Fibroblast of skin of left quadriceps (primary cell): ENCODE measurements at regions not wholly inside any gene's neighbourhood (a gene's known extent, or its start where the extent isn't known, plus 50 kb on each side); places are given as distances from the start of the nearest gene placed in this dataset.
"Not testable (repeated sequence)": the region's sequence is repeated elsewhere in the genome, so short reads cannot be mapped to it uniquely, and the experiment has no call there.

Experiments
- DNase-seq, 2 experiments: peaks; one replicate each; pipeline ENCODE4 v3.0.0-alpha.2; 2013; ENCODE audit warnings: low read depth in 2 of 2

- DNase-seq = no peak
Measured at GRCh38 chr1:98119796-98120195, 199.0 kb upstream of the DPYD start.

- no peak for DNase-seq
Measured at GRCh38 chr1:98113811-98114210, 193.0 kb upstream of the DPYD start.

- no peak for DNase-seq
Measured at GRCh38 chr1:98112626-98113025, 191.8 kb upstream of the DPYD start.

- no peak for DNase-seq
Measured at GRCh38 chr1:98110674-98111073, 189.8 kb upstream of the DPYD start.

- DNase-seq = not testable (repeated sequence)
Measured at GRCh38 chr1:98108378-98108777, 187.5 kb upstream of the DPYD start.

GRCh38 chr1:98107256-98107655, 186.4 kb upstream of the DPYD start:
- DNase-seq = no peak

- DNase-seq = peak; percentile 89 to 91
Measured at GRCh38 chr1:98104289-98104688, 183.5 kb upstream of the DPYD start.

GRCh38 chr1:98103617-98104285, 182.9 kb upstream of the DPYD start:
- DNase-seq = no peak

GRCh38 chr1:98102345-98103030, 181.7 kb upstream of the DPYD start:
- no peak for DNase-seq

GRCh38 chr1:98101364-98101763, 180.5 kb upstream of the DPYD start:
- no peak for DNase-seq

- peak; percentile 61 to 70 for DNase-seq
Measured at GRCh38 chr1:98099501-98099900, 178.7 kb upstream of the DPYD start.

- no peak for DNase-seq
Measured at GRCh38 chr1:98098473-98098872, 177.6 kb upstream of the DPYD start.

GRCh38 chr1:98090351-98090750, 169.5 kb upstream of the DPYD start:
- peak; percentile 95 to 96 for DNase-seq

GRCh38 chr1:98088381-98088780, 167.5 kb upstream of the DPYD start:
- no peak for DNase-seq

GRCh38 chr1:98086796-98087441, 166.1 kb upstream of the DPYD start:
- peak; percentile 97 to 98 for DNase-seq

- no peak for DNase-seq
Measured at GRCh38 chr1:98086156-98086555, 165.3 kb upstream of the DPYD start.

- no peak for DNase-seq
Measured at GRCh38 chr1:98084188-98084587, 163.4 kb upstream of the DPYD start.

GRCh38 chr1:98081944-98082343, 161.1 kb upstream of the DPYD start:
- DNase-seq = no peak

- no peak for DNase-seq
Measured at GRCh38 chr1:98078596-98078995, 157.8 kb upstream of the DPYD start.

- DNase-seq = no peak
Measured at GRCh38 chr1:98077691-98078090, 156.9 kb upstream of the DPYD start.

GRCh38 chr1:98075626-98076025, 154.8 kb upstream of the DPYD start:
- DNase-seq = no peak

- no peak for DNase-seq
Measured at GRCh38 chr1:98073823-98074222, 153.0 kb upstream of the DPYD start.

GRCh38 chr1:98073106-98073505, 152.3 kb upstream of the DPYD start:
- DNase-seq = no peak
